ENCODE measurements at regions not wholly inside any gene's neighbourhood (a gene's known extent, or its start where the extent isn't known, plus 50 kb on each side); places are given as distances from the start of the nearest gene placed in this dataset.

DNA sequence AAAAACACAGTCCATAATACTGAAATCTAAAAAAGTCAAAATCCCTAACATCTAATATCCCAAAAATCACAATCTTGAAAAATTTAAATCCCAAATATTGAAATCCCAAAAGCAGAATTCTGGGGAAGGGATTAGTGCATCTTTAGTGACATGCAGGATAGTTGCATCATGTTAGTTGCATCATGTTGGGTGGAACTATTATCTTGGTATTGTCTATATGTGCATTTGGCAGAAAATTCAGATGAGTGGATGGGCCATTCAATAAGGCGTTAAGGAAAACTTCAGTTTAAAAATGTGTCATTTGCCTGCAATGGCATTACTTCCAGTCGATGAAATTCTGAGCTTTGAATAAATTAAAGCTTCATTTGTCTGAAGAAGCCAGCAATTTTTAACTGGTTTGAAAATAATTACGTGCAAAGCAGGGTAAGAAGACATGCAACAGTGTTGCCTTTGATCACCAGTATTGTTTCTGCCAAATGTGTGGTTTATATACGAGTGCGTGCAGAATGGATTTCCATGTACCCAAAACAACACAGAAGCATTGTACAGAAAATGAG, 221.4 kb upstream of the NFE2L3 start:
- DNase-seq: no peak

DNA sequence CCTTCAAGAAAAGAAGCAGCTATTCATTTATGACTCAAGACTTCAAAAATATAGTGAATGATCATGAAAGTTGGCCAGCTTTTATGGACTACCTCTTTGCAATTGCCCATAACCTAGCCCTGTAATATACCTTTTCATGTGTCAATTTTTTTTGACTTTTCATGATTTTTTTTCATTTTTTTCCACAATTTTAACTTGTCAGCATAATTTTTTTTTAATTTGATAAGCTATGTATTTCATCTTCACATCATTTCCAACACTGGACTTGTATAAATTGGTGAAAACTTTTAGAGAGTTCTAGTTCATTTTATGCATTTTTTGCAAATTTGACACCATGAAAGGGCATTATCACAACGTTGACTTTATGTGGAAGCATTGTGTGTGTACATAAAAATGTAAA, 220.8 kb upstream of the NFE2L3 start:
- no peak for DNase-seq

DNA sequence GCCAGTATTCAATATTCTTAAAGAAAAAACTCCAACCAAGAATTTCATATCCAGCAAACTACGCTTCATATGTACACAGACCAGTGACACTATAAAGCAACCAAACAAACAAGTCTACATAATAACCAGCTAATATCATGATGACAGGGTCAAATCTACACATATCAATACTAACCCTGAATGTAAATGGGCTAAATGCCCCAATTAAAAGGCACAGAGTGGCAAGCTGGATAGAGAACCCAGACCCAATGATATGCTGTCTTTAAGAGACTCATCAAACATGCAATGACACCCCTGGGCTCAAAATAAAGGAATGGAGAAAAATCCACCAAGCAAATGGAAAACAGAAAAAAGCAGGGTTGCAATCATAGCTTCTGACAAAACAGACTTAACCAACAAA, 218.1 kb upstream of the NFE2L3 start:
- no peak for DNase-seq

DNA sequence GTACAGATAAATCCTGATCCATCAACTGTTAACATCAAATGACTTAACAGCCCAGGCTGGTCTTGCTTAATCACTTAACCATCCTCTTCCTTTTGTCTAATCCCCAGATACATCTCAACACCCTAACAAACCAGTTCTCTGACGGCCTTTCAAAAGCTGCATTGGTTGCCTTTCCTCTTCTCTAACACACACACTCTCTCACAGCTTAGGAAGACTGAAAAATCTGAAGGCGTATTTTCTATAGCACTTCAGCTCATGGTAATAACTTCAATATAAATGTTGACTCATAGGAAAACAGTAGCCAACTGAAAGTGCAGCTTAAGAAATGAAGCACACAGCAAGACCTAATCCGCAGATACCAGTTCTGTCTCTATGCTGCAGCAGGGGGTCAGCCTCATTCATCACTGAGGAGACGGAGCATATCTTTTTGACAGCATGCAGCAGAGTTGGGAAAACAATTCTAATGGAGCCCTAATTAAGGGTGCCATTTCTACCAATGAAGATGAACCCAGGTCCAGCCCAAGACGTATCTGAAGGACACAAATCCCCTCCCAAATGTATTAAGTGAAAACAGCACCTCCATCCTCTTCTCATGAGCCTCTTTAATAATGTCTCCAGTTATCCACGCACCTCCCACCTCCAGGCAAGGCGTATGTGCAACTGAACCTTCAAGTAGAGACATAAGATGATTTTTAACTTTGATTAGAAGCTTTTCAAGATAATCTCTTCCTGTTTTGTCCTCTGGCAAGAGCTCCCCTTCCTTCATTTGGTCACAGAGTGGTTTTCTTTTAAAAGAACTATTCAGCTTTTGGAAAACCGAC, 211.7 kb upstream of the NFE2L3 start:
- no peak for DNase-seq

DNA sequence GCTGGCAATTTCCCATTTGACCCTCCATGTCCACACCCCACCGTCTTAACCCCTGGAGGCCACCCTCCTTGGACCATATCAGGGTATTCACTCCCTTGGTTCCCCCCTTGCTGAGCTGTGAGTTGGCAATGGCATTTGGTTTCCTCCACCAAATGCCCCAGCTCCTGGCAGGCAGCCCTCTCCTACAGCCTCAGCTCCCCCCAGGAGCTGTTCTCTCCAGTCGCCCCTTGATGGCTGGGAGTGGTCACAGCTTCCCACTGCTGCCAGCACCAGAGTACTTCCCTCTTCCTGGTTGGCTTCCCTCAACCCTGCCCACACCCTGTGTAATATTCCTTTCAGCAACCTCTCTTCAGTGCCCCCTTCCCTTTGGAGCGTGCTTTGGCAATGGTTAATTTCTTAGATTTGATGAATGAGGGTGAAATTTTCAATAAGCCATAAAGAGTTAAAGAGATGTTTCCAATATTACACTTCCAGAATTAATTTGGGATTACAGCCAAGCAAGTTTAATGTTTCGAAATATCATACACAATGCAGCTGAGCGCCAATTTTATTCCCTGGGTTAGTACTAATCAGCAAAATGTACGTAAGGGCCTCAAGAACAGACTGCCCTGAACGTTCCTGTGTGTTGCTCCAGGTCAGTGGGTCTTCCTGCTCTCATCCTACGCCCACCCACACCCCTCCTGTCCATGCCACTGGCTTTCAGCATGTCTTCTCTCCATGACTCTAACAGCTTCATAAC, 207.1 kb upstream of the NFE2L3 start:
- DNase-seq: no peak

DNA sequence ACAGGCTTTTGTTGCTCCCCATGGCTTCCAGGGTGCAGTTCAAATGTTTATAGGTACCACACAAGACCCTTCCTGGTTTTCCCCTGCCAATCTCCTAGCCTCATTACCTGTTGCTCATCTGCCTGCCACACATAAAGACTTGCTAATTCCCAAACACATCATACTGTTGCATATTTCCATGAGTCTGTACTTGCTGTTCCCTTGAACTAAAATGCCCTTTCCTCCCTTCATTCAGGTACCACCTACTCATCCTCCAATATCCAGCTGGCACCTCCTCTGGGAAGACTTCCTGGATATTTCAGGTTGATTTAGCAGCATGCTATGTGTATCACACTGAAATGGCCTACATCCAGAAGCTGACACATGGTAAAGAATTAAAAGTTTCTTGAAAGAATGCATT, 206.4 kb upstream of the NFE2L3 start:
- no peak for DNase-seq

DNA sequence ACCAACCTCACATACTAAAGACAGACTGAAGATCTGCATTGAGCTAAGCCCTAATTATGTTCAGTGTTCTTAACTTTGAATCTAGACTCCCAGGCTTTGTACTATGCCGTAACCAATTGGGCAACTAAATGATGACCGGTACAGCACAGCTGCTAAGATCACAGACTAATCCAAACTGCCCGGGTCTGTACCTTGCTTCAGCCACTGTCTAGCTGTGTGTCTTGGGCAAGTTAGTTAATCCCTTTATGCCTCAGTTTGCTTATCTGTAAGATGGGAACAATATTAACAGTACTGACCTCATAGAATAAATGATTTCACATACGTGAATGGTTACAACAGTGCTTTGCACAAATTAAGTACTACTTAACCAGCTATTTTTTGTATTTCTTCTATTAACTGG, 205.8 kb upstream of the NFE2L3 start:
- DNase-seq: no peak

DNA sequence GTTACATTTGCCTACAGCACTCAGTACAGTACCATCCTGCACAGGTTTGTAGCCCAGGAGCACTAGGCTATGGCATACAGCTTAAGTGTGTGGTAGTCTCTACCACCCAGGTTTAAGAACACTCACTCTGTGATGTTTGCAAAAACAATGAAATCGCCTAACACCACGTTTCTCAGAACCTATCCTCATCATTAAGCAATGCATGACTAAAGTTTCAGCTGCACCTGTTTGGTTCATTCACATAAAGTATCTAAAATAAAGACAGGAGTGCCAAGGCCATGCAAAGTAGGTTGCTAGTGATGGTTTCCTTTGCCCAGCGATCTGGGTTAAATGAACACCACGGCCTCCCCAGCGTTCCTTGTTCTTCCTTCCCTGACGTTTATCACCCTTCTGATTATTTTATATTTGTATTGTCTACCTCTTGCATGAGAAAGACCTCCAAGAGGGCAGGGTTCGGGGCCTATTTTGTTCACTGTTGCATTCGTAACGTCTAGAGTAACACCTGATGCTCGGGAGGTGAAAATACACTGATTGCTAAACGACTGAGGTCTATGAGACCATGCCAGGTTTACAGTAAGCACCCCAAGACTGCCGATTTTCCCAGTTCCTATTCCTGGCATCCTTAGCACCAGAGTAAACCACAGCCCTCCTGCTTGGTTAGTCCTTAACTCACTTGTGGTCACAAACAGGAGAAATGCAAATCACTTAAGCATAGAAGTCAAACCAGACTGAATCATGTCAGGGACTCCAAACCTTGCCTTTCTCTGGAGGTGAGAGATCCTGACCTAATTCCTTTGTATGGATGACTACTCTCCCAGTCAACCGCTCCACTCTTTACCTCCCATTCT, 204.1 kb upstream of the NFE2L3 start:
- no peak for DNase-seq

DNA sequence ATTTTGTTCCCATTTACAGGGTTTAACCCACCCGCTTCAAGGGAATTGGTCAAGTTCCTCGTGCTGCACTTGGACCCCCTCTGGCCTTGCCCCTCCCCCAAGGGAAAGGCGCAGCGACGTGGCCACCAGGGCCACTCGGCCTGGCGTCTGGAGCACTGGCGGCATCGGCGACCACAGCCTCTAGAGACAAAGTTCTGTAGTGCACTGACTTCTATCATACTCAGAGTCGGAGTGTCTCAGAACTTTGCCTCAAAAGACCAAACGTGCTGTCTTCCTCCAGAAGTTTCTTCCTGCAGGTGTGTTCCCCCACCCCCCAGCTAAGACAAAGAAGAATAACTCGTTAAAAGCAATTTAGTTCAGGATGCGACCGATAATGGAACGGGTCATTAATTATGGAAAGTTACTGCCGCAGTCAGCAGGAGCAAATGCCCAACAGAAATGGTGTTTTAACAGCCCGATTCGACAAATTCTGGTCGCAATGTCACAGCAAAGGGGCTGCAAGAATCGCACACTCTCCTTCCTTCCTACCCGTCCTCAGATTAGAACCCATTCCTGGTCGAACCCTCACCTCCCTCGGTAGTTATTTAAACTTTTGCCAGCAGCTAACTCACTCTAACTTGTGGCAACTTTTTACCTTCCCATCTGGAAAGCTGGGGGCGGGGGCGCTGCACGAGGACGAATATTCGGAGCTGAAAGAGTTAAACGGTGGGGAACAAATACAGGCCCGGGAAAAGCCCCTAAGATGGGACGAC, 202.1 kb upstream of the NFE2L3 start:
- DNase-seq: no peak

DNA sequence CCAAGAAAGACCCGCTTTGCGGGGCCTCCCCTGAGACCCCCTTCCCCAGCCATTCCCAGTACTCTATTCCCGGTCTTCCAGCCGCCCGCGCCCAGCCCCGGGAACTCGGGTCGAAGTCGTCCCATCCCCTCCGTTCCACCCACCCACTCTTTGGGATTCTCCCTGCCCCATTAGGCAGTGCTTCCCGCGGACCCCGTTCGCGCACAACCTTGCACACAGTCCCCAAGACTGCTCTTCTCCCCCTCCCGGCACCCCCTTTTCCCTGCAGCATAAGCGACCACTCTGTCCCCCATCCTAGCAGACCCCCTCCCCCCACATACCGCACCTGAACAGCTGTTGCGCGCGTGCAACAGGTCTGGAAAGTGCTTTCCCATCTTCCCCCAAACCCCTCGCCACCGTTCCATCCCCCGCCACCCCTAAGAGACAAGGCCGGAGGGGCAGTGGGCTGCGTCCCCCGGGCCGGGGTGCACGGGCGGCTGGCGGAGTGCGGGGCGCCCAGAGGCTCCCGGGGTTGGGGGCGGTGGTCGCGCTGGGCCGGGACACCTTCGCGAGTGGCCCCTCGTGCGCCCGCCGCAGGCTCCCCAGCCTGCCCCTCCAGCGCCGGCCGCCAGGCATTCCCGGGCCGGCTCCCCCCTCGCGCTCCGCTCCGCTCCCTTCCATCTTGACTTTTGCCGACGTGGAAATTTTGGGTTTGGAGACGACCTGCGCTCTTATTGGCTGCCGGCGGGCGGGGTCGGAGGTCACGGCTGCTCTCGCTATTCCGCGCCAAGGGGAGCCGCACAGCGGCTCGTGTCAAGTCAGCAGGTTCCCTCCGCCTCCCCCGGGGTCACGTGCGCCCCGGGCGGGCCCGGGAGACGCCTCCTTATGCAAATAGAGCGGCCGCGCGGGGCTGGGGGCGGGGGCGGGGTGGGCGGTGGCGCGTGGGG, 201.2 kb upstream of the NFE2L3 start:
- DNase-seq: peak; percentile 92

DNA sequence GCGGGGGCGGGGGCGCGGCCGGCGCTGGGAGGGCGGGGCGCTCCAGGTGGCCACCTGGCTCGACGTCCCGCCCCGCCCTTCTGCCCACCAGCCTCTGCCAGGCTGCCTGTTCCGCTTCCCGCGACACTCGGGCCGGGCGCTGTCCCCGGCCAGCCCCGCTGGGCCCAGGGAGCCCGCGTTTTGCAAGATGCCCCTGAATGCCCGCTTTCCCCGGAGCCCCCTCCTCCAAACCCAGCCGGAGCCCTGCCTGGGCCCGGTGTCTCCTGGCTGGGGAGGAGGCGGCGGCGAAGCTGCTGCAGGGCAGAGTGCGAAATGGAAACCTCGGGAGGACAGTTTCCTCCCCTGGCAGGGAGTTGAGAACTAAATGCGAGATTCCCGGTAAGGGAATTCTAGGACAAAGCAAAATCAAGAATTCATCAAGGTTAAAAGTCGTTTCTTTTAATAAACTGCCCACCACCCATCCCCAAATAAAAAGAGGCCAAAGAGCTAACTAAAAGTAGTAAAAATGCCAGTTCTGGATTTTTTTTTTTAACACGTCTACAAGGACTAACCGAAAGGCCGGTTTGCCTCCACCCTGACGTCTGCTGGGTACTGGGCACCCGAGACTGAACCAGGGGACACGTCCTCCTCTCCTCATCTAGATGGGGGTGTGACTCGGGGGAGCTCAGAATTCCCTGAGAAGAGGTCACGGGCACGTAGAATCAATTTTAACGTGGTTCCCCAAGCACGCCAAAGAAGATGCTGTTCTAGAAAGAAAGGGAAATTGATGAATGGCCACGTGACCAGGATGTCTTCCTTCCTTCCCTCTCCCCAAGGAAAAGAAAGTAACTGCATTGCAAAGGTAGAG, 200.4 kb upstream of the NFE2L3 start:
- peak; percentile 60 for DNase-seq

DNA sequence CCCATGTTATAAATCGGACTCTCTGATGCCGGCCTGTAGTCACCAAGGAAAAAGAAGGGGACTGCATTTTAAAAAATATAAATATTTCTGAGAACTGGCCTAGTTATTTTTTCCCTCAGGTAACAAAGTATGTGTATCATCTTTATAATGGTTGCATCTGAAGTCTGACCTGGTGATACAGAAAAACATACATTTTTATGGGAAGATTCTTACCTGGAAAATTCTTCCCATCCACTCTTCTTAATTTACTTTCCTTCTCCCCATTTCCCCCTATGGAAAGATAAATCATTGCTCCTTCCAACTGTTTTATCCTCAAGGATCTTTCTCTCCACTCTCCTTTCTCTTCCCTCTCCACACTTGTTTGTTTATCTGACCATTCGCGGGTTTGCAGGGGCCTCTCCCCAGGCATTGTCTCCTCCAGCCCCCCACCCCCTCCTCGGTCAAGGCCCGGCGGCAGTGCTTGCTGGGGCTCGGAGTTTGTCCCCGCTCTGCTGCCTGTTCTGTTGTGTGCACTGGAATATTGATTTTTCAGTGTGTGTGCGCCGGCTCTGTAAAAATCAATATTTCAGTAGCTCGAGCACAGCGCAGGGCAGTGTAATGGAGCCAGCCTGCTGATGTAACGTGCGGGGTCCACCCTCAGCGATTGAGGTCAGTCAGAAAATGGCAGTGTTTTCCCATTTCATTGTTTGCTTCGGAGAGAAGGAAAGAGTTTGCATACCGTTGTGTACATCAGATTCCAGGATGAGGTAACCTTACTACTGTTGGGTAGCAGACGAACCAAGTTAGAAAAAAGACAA, 199.5 kb upstream of the NFE2L3 start:
- DNase-seq: peak; percentile 32

DNA sequence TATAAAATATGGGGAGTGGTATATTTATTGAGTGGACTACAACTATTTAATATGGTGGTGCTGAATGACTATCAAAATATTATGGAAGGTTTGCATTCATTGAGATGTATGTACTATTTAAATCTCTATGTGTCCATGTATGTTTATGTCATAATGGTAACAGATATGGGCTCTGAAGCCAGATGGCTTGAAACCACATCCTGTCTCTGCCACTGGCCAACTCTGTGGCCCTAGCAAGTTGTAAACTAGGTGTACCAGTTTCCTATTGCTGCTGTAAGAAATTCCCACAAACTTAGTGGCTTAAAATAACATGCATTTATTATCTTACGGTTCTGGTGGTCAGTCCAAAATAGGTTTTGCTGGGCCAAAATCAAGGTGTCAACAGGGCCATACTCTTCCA, 198.1 kb upstream of the NFE2L3 start:
- no peak for DNase-seq

DNA sequence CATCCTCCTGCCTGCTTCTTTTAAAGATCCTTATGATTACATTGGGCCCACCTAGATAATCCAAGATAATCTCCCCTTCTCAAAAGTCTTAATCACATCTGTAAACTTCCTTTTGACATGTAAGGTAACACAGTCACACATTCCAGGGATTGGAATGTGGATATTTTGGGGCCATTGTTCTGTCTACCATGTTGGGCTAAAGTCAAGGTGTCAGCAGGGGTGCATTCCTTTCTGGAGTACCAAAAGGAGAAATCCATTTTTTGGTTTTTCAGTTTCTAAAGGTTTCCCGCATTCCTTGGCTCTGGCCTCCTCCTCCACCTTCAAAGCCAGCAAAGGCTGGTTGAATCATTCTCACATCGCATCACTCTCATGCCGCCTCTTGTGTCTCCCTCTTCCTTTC, 197.6 kb upstream of the NFE2L3 start:
- no peak for DNase-seq

DNA sequence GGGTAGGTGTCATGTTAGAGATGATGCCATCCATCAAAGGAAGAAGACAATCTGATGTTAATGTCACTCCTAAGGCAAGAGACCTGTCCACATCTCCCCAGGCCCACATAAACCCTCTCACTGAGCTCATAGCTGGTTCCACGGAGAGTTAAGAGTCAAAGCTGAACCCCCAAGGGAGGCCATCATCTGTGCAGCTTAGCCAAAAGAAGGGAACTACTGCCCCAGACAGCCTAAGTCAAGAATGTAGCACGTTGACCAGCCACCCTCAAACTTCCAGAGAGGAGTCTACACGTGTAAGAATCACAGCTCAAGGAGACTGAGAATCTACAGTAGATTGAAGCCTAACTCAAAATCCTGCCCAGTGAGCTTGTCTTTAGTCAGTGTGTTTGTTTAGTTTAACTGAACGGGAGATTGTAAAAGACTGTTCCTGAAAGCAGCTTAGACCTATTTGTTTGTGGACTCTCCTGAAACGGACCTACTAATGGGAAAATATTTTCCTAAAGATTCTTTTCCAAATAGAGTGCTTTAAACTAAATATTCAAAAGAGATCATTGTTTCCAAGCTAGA, 192.7 kb upstream of the NFE2L3 start:
- no peak for DNase-seq

DNA sequence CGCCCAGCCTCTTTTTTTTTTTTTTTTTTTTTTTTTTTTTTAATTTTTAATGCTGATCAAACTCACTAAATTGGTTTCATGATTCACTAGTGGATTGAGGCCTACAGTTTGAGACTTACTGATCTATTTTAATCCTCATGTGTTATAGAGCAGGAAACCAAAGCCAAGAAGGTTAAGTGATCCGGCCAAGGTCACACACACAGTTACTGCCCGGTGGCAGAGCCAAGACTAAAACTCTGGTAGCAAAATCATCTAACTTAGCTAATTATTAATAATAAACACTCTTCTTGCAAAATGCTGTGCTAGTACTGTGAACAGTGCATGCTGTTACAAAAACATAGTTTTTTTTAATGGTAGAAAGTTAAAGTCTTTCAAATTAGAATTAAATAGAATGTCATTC, 188.3 kb upstream of the NFE2L3 start:
- no peak for DNase-seq

DNA sequence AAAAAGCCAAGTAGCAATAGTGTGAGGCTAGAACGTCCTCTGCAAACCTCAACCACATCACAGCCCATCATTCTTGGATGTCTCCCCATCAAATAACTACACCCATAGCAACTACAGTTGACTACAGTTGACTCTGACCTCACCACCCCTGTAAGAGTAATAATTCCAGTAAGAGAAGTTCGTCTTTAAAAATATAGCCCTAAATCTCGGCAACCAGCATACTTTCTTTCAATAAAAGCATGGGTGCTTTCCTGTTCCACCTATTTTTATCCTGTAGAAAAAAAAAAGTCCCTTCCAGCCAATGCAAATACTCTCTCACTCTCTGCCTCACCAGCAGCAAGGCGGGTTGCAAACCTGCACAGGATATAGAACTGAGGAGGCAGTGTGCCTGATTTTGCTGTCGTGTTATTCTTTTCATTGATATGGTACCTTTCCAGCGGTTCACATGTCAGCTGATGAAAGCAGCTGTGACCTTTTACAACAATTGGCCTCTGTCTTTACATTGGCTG, 187.5 kb upstream of the NFE2L3 start:
- DNase-seq: no peak

DNA sequence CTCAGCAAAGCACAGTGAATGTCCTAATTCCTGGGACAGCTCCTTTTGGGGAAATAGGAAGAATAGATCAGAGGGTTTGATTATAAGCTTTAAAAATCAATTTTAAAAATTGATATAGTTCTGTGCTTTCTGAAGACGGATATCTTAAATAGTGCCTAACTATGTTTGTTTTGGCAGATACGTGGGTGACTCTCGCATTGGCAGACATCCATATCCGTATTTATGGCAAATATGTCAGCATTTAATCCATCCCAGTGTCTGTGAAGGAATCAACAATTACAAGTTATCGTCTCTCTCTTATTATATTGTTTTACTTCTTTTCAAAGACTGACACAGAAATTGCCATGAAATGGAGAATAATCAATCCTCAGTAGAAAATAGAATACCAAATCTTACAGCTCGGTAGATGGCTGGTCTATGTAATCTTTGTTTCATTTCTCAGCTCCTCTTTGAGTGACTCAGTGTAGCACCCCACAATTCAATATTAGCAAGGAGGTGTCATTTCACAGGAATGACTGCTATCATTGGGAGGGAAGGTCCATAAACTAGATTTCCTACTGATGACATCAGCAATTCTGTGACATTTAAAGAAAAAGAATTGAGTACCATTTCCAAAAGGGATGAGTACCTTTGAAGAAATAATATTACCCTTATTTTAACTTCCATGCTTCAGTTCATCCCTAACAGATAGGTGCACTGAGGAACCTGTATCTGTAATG, 186.4 kb upstream of the NFE2L3 start:
- DNase-seq: no peak

All from NCI-H774 (cell line).